Endodermal cell (in vitro differentiated cells): ENCODE measurements at regions not wholly inside any gene's neighbourhood (a gene's known extent, or its start where the extent isn't known, plus 50 kb on each side); places are given as distances from the start of the nearest gene placed in this dataset.

Experiments
- DNase-seq: peaks from one replicate; pipeline ENCODE4 v3.0.0-alpha.2; 2017
- H3K27ac ChIP-seq: 2 replicates; pipeline ENCODE4 v1.5.1; 2013; ENCODE audit warnings: mild to moderate bottlenecking, low read depth, low read length, moderate library complexity
- H3K27me3 ChIP-seq: 2 replicates; pipeline ENCODE4 v1.6.1; 2013; ENCODE audit warnings: mild to moderate bottlenecking, low read length, moderate library complexity; ENCODE audit not compliant: insufficient read depth, control insufficient read depth, poor library complexity, severe bottlenecking
- H3K36me3 ChIP-seq: 2 replicates; pipeline ENCODE4 v1.7.0; 2013; ENCODE audit warnings: mild to moderate bottlenecking, low read length, moderate library complexity; ENCODE audit not compliant: control insufficient read depth, insufficient read depth
- H3K4me1 ChIP-seq: one replicate; pipeline ENCODE4 v1.7.0; 2013; ENCODE audit warnings: low read length; ENCODE audit not compliant: control insufficient read depth, insufficient read depth
- H3K4me3 ChIP-seq: 2 replicates; pipeline ENCODE4 v1.5.1; 2013; ENCODE audit warnings: mild to moderate bottlenecking, low read length, moderate library complexity
- H3K9ac ChIP-seq: 2 replicates; pipeline ENCODE4 v1.6.1; 2013; ENCODE audit warnings: mild to moderate bottlenecking, low read length, moderate library complexity; ENCODE audit not compliant: poor library complexity, severe bottlenecking; ENCODE audit errors: extremely low read depth
- H3K9me3 ChIP-seq: 2 replicates; pipeline ENCODE4 v1.6.1; 2013; ENCODE audit warnings: mild to moderate bottlenecking, low read length, moderate library complexity; ENCODE audit not compliant: control insufficient read depth
- H3K27ac Mint-ChIP-seq: 2 replicates; pipeline ENCODE4 v1.8.0; 2020; ENCODE audit warnings: mixed read lengths
- H3K27me3 Mint-ChIP-seq: 2 replicates; pipeline ENCODE4 v1.8.0; 2021; ENCODE audit warnings: mild to moderate bottlenecking, mixed read lengths; ENCODE audit not compliant: insufficient read depth
- H3K36me3 Mint-ChIP-seq: 2 replicates; pipeline ENCODE4 v1.8.0; 2020; ENCODE audit warnings: low read depth, mixed read lengths
- H3K4me1 Mint-ChIP-seq: 2 replicates; pipeline ENCODE4 v1.8.0; 2020; ENCODE audit warnings: mixed read lengths
- H3K4me3 Mint-ChIP-seq: 2 replicates; pipeline ENCODE4 v1.8.0; 2020; ENCODE audit warnings: mild to moderate bottlenecking, moderate library complexity, mixed read lengths
- H3K9me3 Mint-ChIP-seq: 2 replicates; pipeline ENCODE4 v1.8.0; 2020; ENCODE audit warnings: mild to moderate bottlenecking, mixed read lengths
- CTCF ChIP-seq: fragments of 200-600 bp; sonication (generic); conservative IDR thresholded peaks from 2 replicates; pipeline ENCODE4 v1.5.0; 2021; ENCODE audit warnings: antibody characterized with exemption, mild to moderate bottlenecking
- WGBS, 2 experiments: methylation state at CpG; one replicate each; pipeline versions ENCODE4 v1.1.5 to v1.1.7; 2013; ENCODE audit warnings: missing lambda C conversion rate in 2 of 2, mixed read lengths in 1 of 2; ENCODE audit not compliant: insufficient coverage in 1 of 2, insufficient read length in 1 of 2; 5-methylcytosine and 5-hydroxymethylcytosine counted together

GRCh38 chr20:22429175-22430153 is 154.9 kb downstream of the FOXA2 start:
- Histone ChIP-seq H3K27me3 (no peaks in the 10 kb centered on the region), H3K9ac (no peak overlapping the region), H3K9me3 (peaks cover 33% of the 10 kb centered on the region), H3K4me3 (peak overlapping the region; percentile 22), H3K4me1 (peaks cover 29% of the 10 kb centered on the region), H3K36me3 (no peaks in the 10 kb centered on the region), H3K27ac (peak overlapping the region; percentile 47)
- Mint-ChIP-seq H3K27ac (peak overlapping the region; percentile 65), H3K4me1 (peaks cover 53% of the 10 kb centered on the region), H3K4me3 (peak overlapping the region; percentile 14), H3K9me3 (peaks cover 24% of the 10 kb centered on the region), H3K36me3 (no peaks in the 10 kb centered on the region), H3K27me3 (peaks cover 41% of the 10 kb centered on the region)
- DNase-seq, result no peak
- 62 to 69% methylated on average over 5 to 10 of the region's 10 CpGs for WGBS, 2 experiments
- no peak for TF ChIP-seq CTCF

DNA sequence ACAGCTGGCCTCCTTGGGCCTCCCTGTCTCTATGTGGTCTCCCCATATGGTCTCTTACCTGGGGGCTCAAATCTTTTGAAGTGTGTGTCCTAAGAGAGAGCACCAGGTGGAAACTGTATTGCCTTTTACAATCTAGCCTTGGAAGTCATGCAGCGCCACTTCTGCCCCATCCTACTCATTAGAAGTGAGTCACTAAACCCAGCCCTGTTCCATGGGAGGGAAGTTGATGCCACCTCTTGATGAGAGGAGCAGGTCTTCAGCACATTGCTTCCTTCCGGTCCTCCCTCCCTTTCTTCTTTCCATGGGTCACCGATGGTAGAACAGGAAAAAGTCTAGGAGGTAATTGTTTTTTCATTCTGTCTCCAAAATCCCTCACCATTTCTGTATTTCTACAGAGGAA is 156.3 kb downstream of the FOXA2 start:
- Mint-ChIP-seq H3K4me3 (no peak overlapping the region), H3K27ac (no peak overlapping the region), H3K4me1 (peaks cover 56% of the 10 kb centered on the region), H3K36me3 (no peaks in the 10 kb centered on the region), H3K9me3 (peaks cover 18% of the 10 kb centered on the region), H3K27me3 (peaks cover 37% of the 10 kb centered on the region)
- Histone ChIP-seq H3K4me3 (peak overlapping the region; percentile 70), H3K4me1 (peaks cover 29% of the 10 kb centered on the region), H3K36me3 (no peaks in the 10 kb centered on the region), H3K9me3 (peaks cover 23% of the 10 kb centered on the region), H3K27ac (no peak overlapping the region), H3K27me3 (no peaks in the 10 kb centered on the region), H3K9ac (no peak overlapping the region)
- DNase-seq, result no peak
- WGBS, 2 experiments, result 98 to 100% methylated on average over 1 to 3 of the region's 3 CpGs
- no peak for TF ChIP-seq CTCF

DNA sequence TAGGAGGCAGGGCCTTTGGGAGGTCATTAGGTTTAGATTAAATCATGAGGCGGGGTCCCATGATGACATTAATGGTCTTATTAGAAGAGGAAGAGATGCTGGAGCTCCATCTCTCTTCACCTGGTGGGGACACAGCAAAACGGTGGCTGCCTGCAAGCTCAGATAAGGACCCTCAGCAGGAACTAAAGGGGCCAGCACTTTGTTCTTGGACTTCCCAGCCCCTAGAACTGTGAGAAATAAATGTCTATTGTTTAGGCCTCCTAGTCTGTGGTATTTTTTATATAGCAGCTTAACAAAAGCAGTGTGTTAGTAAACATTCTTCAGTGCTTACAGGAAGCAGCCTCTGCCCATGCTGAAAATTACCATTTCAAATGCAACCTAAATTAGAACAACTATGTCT is 157.6 kb downstream of the FOXA2 start:
- H3K27me3 ChIP-seq, result no peaks in the 10 kb centered on the region
- peaks cover 46% of the 10 kb centered on the region for H3K4me1 Mint-ChIP-seq
- WGBS, 2 experiments, result 86 to 100% methylated on average over 1 to 2 of the region's 2 CpGs

More for the DNA sequence above, 157.6 kb downstream of the FOXA2 start:
- Histone ChIP-seq H3K9me3 (peaks cover 23% of the 10 kb centered on the region), H3K4me3 (peak overlapping the region; percentile 70), H3K9ac (no peak overlapping the region), H3K27ac (no peak overlapping the region), H3K4me1 (peaks cover 29% of the 10 kb centered on the region), H3K36me3 (no peaks in the 10 kb centered on the region)
- Mint-ChIP-seq H3K27ac (no peak overlapping the region), H3K9me3 (peaks cover 18% of the 10 kb centered on the region), H3K27me3 (peaks cover 29% of the 10 kb centered on the region), H3K36me3 (no peaks in the 10 kb centered on the region), H3K4me3 (no peak overlapping the region)
- TF ChIP-seq CTCF, result no peak
- no peak for DNase-seq
